ENCODE measurements at regions not wholly inside any gene's neighbourhood (a gene's known extent, or its start where the extent isn't known, plus 50 kb on each side); places are given as distances from the start of the nearest gene placed in this dataset.

DNA sequence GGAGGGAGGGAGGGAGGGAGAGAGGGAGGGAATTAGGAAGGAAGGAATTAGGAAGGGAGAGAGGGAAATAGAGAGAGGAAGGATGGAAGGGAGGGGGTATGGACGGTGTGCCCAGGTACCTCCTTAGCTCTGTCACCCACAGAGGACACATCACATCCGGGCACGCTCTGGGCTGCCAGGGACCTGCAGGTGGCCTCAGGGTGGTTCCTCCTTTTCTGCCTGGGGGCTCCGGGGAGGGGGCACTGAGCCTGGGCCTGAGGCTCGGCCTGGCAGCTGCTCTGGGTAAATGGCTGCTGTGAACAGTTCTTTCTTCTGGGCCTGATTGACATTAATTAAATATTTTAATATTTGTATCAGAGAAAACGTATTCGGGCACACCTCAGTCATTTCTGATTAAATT, 733.5 kb downstream of the BRD1 start:
- H3K27ac Mint-ChIP-seq, result no peak overlapping the region
- ATAC-seq (no peak), DNase-seq (peak in 1 of 10 donors; percentile 58)
- peaks cover 2 to 28% (median 11%) of the 10 kb centered on the region in 5 donors for H3K27me3 Mint-ChIP-seq
- H3K36me3 Mint-ChIP-seq, result no peaks in the 10 kb centered on the region
- no peaks in the 10 kb centered on the region for H3K4me1 Mint-ChIP-seq
- no peaks in the 10 kb centered on the region for H3K9me3 Mint-ChIP-seq
- POLR2A ChIA-PET, result interaction anchor here (1.0 kb wide), 1 partner anchor 12 kb away, joined by 4 read pairs; no protein-coding TSS in a partner anchor
- H3K4me3 Mint-ChIP-seq, result no peak overlapping the region

DNA sequence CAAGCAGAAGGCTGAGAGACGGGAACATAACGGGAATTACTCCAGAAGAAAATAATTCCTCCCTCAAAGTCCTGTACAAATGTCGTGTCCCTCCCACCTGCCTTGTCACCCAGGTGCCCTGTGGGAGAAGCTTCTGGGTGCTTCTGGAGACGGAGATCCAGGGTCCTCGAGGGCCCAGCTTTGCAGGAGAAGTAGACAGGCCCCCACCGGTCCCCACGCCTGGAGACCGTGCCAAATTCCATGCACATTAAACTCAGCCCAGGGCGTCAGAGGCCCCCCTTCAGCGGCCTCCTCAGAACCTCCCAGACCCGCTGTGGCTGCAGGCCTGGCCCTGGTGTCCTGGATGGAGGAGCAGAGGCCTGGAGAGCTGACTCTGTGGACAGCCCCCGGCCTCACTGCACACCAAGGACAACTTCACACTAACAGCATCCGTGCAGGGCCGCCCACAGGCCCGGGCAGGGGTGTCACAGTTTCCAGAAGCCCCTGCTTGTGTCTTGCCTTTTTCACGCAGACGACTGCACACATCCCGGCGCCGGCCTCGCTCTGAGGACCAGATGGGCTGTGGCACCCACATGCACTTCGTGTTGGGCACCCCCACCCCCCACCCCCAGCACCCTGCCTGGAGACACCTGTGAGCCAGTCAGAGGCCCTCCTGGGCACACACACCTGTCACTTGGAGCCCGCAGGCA, 734.3 kb downstream of the BRD1 start:
- DNase-seq, result peak in 1 of 10 donors; percentile 51
- POLR2A ChIA-PET, result interaction anchor here (1.0 kb wide), 1 partner anchor 13 kb away, joined by 4 read pairs; no protein-coding TSS in a partner anchor
- ATAC-seq, result no peak
- Mint-ChIP-seq H3K27ac (no peak overlapping the region), H3K36me3 (no peaks in the 10 kb centered on the region), H3K4me3 (no peak overlapping the region), H3K4me1 (no peaks in the 10 kb centered on the region), H3K9me3 (no peaks in the 10 kb centered on the region), H3K27me3 (peaks cover 0 to 28% (median 9%) of the 10 kb centered on the region in 5 donors)

DNA sequence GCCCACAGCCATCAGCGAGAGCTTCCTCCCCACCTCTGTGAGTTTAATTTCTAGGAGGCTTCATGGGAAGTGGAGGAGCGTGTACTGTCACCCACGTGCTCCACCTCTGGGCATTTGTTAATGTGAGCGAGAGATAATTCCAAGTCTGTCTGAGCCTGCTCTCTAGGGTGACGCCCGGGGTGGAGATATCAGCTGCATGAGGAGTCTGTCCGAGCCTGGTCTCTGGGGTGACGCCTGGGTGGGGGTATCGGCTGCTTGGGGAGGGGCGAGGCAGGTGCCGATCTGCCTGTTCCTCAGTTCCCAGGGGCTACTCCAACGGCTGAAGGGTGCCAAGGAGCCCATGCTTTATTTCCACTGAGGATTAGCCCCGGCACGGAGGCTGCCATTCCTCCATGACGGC, 735.0 kb downstream of the BRD1 start:
- Mint-ChIP-seq H3K4me1 (no peaks in the 10 kb centered on the region), H3K4me3 (no peak overlapping the region), H3K36me3 (no peaks in the 10 kb centered on the region), H3K27me3 (peaks cover 0 to 31% (median 13%) of the 10 kb centered on the region in 5 donors), H3K27ac (peak overlapping the region in 1 of 10 donors; percentile 24), H3K9me3 (no peaks in the 10 kb centered on the region)
- POLR2A ChIA-PET, result no interaction called here
- DNase-seq (no peak), ATAC-seq (no peak)

DNA sequence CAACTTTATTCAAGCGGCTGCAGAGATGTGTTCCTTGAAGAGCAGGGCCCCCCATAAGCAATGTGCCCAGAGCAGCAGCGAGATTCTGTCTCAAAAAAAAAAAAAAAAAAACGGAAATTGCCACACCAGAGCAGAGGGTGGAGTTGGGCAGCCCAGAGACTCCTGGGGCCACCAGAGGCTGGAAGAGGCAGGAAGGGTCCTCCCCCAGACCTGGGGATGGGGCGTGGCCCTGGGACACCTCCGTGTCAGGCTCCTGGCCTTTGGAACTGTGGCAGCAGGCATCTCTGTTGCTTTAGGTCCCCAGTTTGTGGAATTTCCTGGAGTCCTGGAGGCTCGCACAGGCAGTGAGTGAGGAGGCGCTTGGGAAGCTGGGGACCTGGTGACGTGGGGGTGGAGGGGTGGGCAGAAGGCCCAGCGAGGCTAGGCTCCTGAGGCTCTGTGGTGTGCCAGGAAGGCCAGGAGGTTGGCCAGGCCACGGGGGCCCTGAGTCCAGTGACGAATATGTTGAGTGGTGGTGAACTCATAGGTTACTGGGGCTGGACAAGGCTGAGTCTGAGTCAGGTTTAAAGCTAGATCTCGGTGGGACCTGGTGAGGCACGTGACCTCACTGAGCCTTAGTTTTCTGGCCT, 735.6 kb downstream of the BRD1 start:
- no peaks in the 10 kb centered on the region for H3K36me3 Mint-ChIP-seq
- peaks cover 0 to 31% (median 13%) of the 10 kb centered on the region in 5 donors for H3K27me3 Mint-ChIP-seq
- POLR2A ChIA-PET, result no interaction called here
- no peaks in the 10 kb centered on the region for H3K4me1 Mint-ChIP-seq
- no peak for ATAC-seq
- no peak overlapping the region for H3K27ac Mint-ChIP-seq
- peak in 1 of 10 donors; percentile 56 for DNase-seq
- no peaks in the 10 kb centered on the region for H3K9me3 Mint-ChIP-seq
- H3K4me3 Mint-ChIP-seq, result no peak overlapping the region

DNA sequence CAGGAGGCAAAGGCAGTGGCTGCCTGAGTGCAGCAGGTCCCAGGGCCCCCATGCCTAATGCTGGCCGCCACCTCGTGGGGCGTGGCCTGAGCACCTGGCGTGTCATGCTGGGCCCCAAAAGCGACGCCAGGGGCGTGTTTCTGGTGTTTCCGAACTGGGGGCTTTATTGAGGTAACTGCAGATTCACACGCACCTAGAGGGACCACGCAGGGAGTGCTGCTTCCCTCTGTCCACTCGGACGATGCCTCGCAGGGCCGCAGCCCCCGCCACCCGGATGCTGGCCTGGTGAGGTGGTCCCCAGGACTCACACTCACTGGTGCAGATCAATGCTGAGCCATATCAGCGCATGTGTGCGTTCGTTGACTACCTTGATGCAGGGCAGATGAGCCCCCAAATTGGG, 736.2 kb downstream of the BRD1 start:
- Mint-ChIP-seq H3K27me3 (peaks cover 0 to 32% (median 13%) of the 10 kb centered on the region in 5 donors), H3K4me1 (no peaks in the 10 kb centered on the region), H3K27ac (no peak overlapping the region), H3K9me3 (no peaks in the 10 kb centered on the region), H3K4me3 (no peak overlapping the region), H3K36me3 (no peaks in the 10 kb centered on the region)
- POLR2A ChIA-PET, result no interaction called here
- ATAC-seq, result no peak
- DNase-seq, result peak in 1 of 10 donors; percentile 55

GRCh38 chr22:49090853-49091135, 736.9 kb downstream of the BRD1 start:
- Mint-ChIP-seq H3K27ac (no peak overlapping the region), H3K36me3 (no peaks in the 10 kb centered on the region), H3K4me3 (no peak overlapping the region), H3K4me1 (no peaks in the 10 kb centered on the region), H3K9me3 (no peaks in the 10 kb centered on the region), H3K27me3 (peaks cover 0 to 39% (median 13%) of the 10 kb centered on the region in 5 donors)
- POLR2A ChIA-PET, result no interaction called here
- no peak for ATAC-seq
- no peak for DNase-seq

- H3K4me1 Mint-ChIP-seq, result no peaks in the 10 kb centered on the region
- H3K27ac Mint-ChIP-seq, result no peak overlapping the region
- POLR2A ChIA-PET, result no interaction called here
- DNase-seq, result peak in 1 of 10 donors; percentile 41
- H3K27me3 Mint-ChIP-seq, result peaks cover 0 to 42% (median 13%) of the 10 kb centered on the region in 5 donors
- no peaks in the 10 kb centered on the region for H3K9me3 Mint-ChIP-seq
- no peak for ATAC-seq
- H3K36me3 Mint-ChIP-seq, result no peaks in the 10 kb centered on the region
- no peak overlapping the region for H3K4me3 Mint-ChIP-seq
Observed at GRCh38 chr22:49090061-49090852, 737.4 kb downstream of the BRD1 start.

DNA sequence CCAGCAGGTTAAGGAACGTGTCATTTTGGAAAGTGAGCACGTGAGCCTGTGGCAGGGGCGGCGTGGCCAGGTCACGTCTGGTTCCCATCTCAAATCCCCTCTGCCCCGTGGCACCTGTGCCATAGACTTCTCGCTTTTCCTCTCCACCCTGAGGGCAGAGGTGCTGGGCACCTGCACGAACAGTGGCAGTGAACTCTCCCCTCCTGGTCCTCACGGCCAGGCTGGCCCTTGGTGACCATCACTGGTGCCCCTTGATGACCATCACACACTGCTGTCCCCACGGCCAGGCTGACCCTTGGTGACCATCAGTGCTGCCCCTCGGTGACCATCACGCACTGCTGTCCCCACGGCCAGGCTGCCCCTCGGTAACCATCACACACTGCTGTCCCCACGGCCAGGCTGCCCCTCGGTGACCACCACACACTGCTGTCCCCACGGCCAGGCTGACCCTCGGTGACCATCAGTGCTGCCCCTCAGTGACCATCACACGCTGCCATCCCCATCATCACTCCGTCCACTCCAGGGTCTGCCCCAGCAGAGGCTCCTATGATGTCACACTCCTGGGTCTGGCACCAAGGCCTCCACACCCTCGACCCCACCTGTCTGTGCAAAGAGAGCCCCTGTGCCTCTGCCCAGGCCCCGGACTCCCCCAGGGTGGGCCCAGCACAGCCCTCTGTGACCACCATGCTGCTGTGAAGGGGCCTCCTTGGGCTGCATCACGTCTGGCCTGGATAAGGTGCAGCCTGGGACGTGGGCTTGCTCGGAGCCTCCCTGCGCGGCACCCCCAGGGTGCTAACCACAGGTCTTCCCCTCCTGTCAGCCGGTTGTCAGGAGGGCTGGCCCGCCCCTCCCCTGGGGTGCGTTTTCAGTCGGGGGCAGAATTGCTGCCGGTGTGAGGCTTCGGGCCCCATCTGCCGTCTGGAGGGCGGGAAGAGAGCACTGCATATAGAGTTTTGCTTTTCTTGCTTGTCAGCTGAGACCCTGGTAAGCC, 738.6 kb downstream of the BRD1 start:
- DNase-seq, result peak in 1 of 10 donors; percentile 31
- H3K27me3 Mint-ChIP-seq, result peaks cover 1 to 42% (median 15%) of the 10 kb centered on the region in 5 donors
- POLR2A ChIA-PET, result no interaction called here
- H3K4me3 Mint-ChIP-seq, result no peak overlapping the region
- H3K36me3 Mint-ChIP-seq, result no peaks in the 10 kb centered on the region
- no peaks in the 10 kb centered on the region for H3K9me3 Mint-ChIP-seq
- H3K27ac Mint-ChIP-seq, result no peak overlapping the region
- H3K4me1 Mint-ChIP-seq, result no peaks in the 10 kb centered on the region
- no peak for ATAC-seq

GRCh38 chr22:49087716-49088601, 739.7 kb downstream of the BRD1 start:
- POLR2A ChIA-PET, result no interaction called here
- Mint-ChIP-seq H3K9me3 (no peaks in the 10 kb centered on the region), H3K4me1 (no peaks in the 10 kb centered on the region), H3K27ac (no peak overlapping the region), H3K36me3 (no peaks in the 10 kb centered on the region), H3K4me3 (no peak overlapping the region), H3K27me3 (peaks cover 1 to 42% (median 14%) of the 10 kb centered on the region in 5 donors)
- peak in 1 of 10 donors; percentile 13 for DNase-seq
- no peak for ATAC-seq

- no peak for ATAC-seq
Observed at GRCh38 chr22:49087198-49087597, 740.5 kb downstream of the BRD1 start.

DNA sequence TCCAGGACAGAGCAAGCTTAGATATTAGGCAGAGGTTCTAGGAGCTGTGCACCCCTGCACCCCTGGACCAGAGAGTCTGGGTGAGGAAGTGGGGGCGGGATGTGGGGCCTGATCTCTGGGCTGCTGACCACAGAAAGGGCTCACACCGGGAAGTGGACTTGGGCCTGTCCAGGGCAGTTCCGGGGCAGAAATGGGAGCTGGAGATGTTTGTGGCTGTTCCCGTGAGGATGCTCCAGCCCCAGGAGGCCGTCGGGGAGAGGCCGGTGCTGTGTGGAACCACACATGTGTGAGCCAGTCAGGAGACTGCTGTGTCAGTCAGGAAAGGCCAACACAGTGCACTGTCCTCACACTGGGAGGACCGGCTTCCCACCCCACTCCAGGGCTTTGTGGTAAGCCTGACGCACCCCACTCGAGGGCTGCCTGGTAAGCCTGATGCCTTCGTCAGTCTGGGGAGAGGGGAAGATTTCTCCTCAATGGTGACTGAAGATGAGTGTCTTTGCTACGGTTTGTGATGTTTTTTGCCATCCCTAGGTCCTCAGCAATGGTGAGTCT, 741.0 kb downstream of the BRD1 start:
- DNase-seq (peak in 1 of 10 donors; percentile 57), ATAC-seq (no peak)
- POLR2A ChIA-PET, result no interaction called here
- no peaks in the 10 kb centered on the region for H3K9me3 Mint-ChIP-seq
- no peak overlapping the region for H3K4me3 Mint-ChIP-seq
- H3K27ac Mint-ChIP-seq, result no peak overlapping the region
- H3K36me3 Mint-ChIP-seq, result no peaks in the 10 kb centered on the region
- H3K27me3 Mint-ChIP-seq, result peaks cover 1 to 40% (median 9%) of the 10 kb centered on the region in 5 donors
- no peaks in the 10 kb centered on the region for H3K4me1 Mint-ChIP-seq

More at GRCh38 chr22:49087198-49087597, 740.5 kb downstream of the BRD1 start:
- Mint-ChIP-seq H3K27ac (no peak overlapping the region), H3K9me3 (no peaks in the 10 kb centered on the region), H3K4me3 (no peak overlapping the region), H3K36me3 (no peaks in the 10 kb centered on the region), H3K27me3 (peaks cover 1 to 42% (median 9%) of the 10 kb centered on the region in 5 donors), H3K4me1 (no peaks in the 10 kb centered on the region)
- DNase-seq, result peak in 1 of 10 donors; percentile 30
- POLR2A ChIA-PET, result no interaction called here

Data from naive thymus-derived CD8-positive, alpha-beta T cell (primary cell).